GM12873 (cell line): ENCODE measurements at regions not wholly inside any gene's neighbourhood (a gene's known extent, or its start where the extent isn't known, plus 50 kb on each side); places are given as distances from the start of the nearest gene placed in this dataset.

Experiments used
- CTCF ChIP-seq: IDR thresholded peaks from 2 replicates; pipeline ENCODE4 v1.5.1; 2012; ENCODE audit warnings: low read depth, mild to moderate bottlenecking, moderate library complexity, low read length, control low read depth; ENCODE audit not compliant: insufficient read depth; ENCODE audit errors: missing control alignments

- no peak for TF ChIP-seq CTCF
Observed at GRCh38 chr3:72359743-72360142, 488.5 kb downstream of the SHQ1 start.

- no peak for TF ChIP-seq CTCF
Observed at GRCh38 chr3:72355168-72355567, 493.1 kb downstream of the SHQ1 start.

- no peak for TF ChIP-seq CTCF
Observed at GRCh38 chr3:72354486-72354885, 493.8 kb downstream of the SHQ1 start.

- TF ChIP-seq CTCF = no peak
Observed at GRCh38 chr3:72353236-72354128, 494.8 kb downstream of the SHQ1 start.

- no peak for TF ChIP-seq CTCF
Observed at GRCh38 chr3:72352176-72352575, 496.1 kb downstream of the SHQ1 start.

GRCh38 chr3:72351536-72351935 is 496.7 kb downstream of the SHQ1 start:
- no peak for TF ChIP-seq CTCF

- no peak for TF ChIP-seq CTCF
Observed at GRCh38 chr3:72350761-72351505, 497.3 kb downstream of the SHQ1 start.
